ENCODE measurements at regions not wholly inside any gene's neighbourhood (a gene's known extent, or its start where the extent isn't known, plus 50 kb on each side); places are given as distances from the start of the nearest gene placed in this dataset.

DNA sequence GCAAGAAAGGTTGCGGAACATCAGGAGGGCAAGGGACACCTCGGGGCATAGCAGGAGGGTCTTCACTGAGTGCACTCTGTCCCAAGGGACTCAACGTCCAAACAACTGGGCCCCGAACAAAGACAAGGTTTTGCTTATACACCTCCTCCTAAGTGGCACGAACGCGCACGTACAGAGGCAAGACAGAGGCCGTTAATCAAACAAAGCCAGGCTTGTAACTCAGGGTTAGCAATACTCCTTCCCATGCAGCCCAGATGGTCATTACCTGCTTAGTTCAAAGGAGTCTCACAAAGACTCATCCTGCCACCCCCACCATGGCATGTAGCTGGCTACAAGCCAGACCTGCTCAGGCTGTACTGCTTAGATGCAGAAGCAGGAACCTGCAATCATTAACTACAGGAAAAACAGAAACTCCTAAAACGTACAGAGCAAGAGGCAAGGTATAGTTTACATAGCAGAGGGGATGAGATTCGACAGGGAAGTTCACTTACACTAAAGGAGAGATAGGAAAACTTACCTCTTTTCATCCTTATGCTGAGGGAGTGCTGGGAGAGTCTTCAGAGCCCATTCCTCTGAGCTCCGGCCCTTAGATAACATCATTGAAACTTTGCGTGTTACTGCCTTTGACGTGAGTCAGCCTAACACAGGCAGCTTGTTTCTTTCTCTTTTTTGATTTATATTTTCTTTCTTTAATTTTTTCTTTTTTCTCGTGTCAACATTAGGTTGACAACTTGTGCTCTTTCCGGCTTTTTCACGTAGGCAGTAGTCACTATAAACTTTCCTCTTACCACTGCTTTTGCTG lies 1319.1 kb downstream of the TMEM121 start (continued):
- TF ChIP-seq, protein P1, sequence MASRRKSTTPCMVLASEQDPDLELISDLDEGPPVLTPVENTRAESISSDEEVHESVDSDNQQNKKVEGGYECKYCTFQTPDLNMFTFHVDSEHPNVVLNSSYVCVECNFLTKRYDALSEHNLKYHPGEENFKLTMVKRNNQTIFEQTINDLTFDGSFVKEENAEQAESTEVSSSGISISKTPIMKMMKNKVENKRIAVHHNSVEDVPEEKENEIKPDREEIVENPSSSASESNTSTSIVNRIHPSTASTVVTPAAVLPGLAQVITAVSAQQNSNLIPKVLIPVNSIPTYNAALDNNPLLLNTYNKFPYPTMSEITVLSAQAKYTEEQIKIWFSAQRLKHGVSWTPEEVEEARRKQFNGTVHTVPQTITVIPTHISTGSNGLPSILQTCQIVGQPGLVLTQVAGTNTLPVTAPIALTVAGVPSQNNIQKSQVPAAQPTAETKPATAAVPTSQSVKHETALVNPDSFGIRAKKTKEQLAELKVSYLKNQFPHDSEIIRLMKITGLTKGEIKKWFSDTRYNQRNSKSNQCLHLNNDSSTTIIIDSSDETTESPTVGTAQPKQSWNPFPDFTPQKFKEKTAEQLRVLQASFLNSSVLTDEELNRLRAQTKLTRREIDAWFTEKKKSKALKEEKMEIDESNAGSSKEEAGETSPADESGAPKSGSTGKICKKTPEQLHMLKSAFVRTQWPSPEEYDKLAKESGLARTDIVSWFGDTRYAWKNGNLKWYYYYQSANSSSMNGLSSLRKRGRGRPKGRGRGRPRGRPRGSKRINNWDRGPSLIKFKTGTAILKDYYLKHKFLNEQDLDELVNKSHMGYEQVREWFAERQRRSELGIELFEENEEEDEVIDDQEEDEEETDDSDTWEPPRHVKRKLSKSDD (CRISPR knock-in tag; IDR thresholded peaks at IDR 0.05; ENCODE audit: low read depth) = peak; percentile 82
- TF ChIP-seq, protein P2, sequence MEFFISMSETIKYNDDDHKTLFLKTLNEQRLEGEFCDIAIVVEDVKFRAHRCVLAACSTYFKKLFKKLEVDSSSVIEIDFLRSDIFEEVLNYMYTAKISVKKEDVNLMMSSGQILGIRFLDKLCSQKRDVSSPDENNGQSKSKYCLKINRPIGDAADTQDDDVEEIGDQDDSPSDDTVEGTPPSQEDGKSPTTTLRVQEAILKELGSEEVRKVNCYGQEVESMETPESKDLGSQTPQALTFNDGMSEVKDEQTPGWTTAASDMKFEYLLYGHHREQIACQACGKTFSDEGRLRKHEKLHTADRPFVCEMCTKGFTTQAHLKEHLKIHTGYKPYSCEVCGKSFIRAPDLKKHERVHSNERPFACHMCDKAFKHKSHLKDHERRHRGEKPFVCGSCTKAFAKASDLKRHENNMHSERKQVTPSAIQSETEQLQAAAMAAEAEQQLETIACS (CRISPR knock-in tag; IDR thresholded peaks at IDR 0.05) = no peak
- TF ChIP-seq, protein P3, sequence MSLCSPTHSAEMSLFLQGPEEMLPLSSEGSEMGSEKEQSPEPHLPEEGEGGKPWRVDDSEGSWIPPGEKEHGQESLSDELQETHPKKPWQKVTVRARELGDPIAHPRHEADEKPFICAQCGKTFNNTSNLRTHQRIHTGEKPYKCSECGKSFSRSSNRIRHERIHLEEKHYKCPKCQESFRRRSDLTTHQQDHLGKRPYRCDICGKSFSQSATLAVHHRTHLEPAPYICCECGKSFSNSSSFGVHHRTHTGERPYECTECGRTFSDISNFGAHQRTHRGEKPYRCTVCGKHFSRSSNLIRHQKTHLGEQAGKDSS (CRISPR knock-in tag; IDR thresholded peaks at IDR 0.05; ENCODE audit: borderline replicate concordance, low read depth) = peak; percentile 6; the same call in 1 of the 2 replicates
- TF ChIP-seq ZSCAN30 (CRISPR knock-in tag; IDR thresholded peaks at IDR 0.05) = no peak
- no peak for TF ChIP-seq ZBTB21 (CRISPR knock-in tag; IDR thresholded peaks at IDR 0.05)
- TF ChIP-seq FLYWCH1 (CRISPR knock-in tag; IDR thresholded peaks at IDR 0.05) = no peak
- no peak for TF ChIP-seq NFE2L1 (CRISPR knock-in tag; IDR thresholded peaks at IDR 0.05; ENCODE audit: borderline replicate concordance)
- TF ChIP-seq IKZF4 (CRISPR knock-in tag; IDR thresholded peaks at IDR 0.05; ENCODE audit: borderline replicate concordance, low read depth, not compliant biosample characterization) = peak; percentile 60
- TF ChIP-seq FOXK1 (CRISPR knock-in tag; IDR thresholded peaks at IDR 0.05; ENCODE audit: borderline replicate concordance, low read depth) = no peak
- no peak for TF ChIP-seq AGO2 (optimal IDR thresholded peaks at IDR 0.05; ENCODE audit: low read depth, low read length)
- TF ChIP-seq NFATC3 (CRISPR knock-in tag; IDR thresholded peaks at IDR 0.05) = no peak
- TF ChIP-seq, protein P4, sequence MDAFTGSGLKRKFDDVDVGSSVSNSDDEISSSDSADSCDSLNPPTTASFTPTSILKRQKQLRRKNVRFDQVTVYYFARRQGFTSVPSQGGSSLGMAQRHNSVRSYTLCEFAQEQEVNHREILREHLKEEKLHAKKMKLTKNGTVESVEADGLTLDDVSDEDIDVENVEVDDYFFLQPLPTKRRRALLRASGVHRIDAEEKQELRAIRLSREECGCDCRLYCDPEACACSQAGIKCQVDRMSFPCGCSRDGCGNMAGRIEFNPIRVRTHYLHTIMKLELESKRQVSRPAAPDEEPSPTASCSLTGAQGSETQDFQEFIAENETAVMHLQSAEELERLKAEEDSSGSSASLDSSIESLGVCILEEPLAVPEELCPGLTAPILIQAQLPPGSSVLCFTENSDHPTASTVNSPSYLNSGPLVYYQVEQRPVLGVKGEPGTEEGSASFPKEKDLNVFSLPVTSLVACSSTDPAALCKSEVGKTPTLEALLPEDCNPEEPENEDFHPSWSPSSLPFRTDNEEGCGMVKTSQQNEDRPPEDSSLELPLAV (CRISPR knock-in tag; conservative IDR thresholded peaks at IDR 0.05; ENCODE audit: low read depth) = no peak
- TF ChIP-seq NR2F6 (IDR thresholded peaks at IDR 0.05) = peak; percentile 28; the same call in 1 of the 2 replicates
- peak; percentile 64 for TF ChIP-seq NR2F6 (CRISPR knock-in tag; IDR thresholded peaks at IDR 0.05)
- no peak for TF ChIP-seq KDM2A (CRISPR knock-in tag; IDR thresholded peaks at IDR 0.05; ENCODE audit: borderline replicate concordance, low read depth)
- no peak; the same call in 1 of the 2 replicates for TF ChIP-seq CEBPG (CRISPR knock-in tag; IDR thresholded peaks at IDR 0.05)
- TF ChIP-seq ZNF382 (CRISPR knock-in tag; IDR thresholded peaks at IDR 0.05; ENCODE audit: borderline replicate concordance) = no peak
- TF ChIP-seq ZNF556 (CRISPR knock-in tag; IDR thresholded peaks at IDR 0.05; ENCODE audit: borderline replicate concordance) = no peak
- TF ChIP-seq ZSCAN25 (CRISPR knock-in tag; IDR thresholded peaks at IDR 0.05) = peak; percentile 73
- TF ChIP-seq, protein P5, sequence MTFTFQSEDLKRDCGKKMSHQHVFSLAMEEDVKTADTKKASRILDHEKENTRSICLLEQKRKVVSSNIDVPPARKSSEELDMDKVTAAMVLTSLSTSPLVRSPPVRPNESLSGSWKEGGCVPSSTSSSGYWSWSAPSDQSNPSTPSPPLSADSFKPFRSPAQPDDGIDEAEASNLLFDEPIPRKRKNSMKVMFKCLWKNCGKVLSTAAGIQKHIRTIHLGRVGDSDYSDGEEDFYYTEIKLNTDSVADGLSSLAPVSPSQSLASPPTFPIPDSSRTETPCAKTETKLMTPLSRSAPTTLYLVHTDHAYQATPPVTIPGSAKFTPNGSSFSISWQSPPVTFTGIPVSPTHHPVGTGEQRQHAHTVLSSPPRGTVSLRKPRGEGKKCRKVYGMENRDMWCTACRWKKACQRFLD (CRISPR knock-in tag; IDR thresholded peaks at IDR 0.05; ENCODE audit: borderline replicate concordance) = no peak
- peak; percentile 64; the same call in 1 of the 2 replicates for TF ChIP-seq GFI1 (CRISPR knock-in tag; IDR thresholded peaks at IDR 0.05; ENCODE audit: borderline replicate concordance)
- TF ChIP-seq ZNF282 (IDR thresholded peaks at IDR 0.05; ENCODE audit: partially characterized antibody) = no peak
- no peak for TF ChIP-seq CCDC6 (CRISPR knock-in tag; IDR thresholded peaks at IDR 0.05)

Measured in HepG2 (cell line).